Keratinocyte (primary cell): ENCODE measurements at regions not wholly inside any gene's neighbourhood (a gene's known extent, or its start where the extent isn't known, plus 50 kb on each side); places are given as distances from the start of the nearest gene placed in this dataset.

Experiments used
- DNase-seq: peaks from one replicate; pipeline ENCODE4 v3.0.0-alpha.2; 2011; ENCODE audit warnings: low read depth, missing footprints, low spot score
- FAIRE-seq: peaks from 2 replicates; lab custom pipeline; 2011; peaks lifted over from hg19 to GRCh38; lab: Jason Lieb, UNC
- H2AFZ ChIP-seq: 2 replicates; pipeline ENCODE4 v1.6.0; 2012; ENCODE audit warnings: low read length, control low read depth, inconsistent platforms; ENCODE audit not compliant: control insufficient read depth
- H3K27ac ChIP-seq: 2 replicates; pipeline ENCODE4 v1.5.1; 2011; ENCODE audit warnings: low read length; ENCODE audit not compliant: control insufficient read depth, insufficient read depth
- H3K27me3 ChIP-seq: 3 replicates; pipeline ENCODE4 v1.6.0; 2011; ENCODE audit warnings: low read length; ENCODE audit not compliant: control insufficient read depth, insufficient read depth; ENCODE audit errors: extremely low read depth
- H3K36me3 ChIP-seq, 2 experiments: 2 replicates in 1 of 2; 3 replicates in 1 of 2; pipeline ENCODE4 v1.5.1; 2011; ENCODE audit warnings: low read length in 2 of 2, mild to moderate bottlenecking in 1 of 2; ENCODE audit not compliant: control insufficient read depth in 2 of 2, insufficient read depth in 2 of 2; ENCODE audit errors: extremely low read depth in 1 of 2
- H3K4me1 ChIP-seq: 3 replicates; pipeline ENCODE4 v1.5.1; 2011; ENCODE audit warnings: low read length; ENCODE audit not compliant: control insufficient read depth, insufficient read depth; ENCODE audit errors: extremely low read depth
- H3K4me2 ChIP-seq: 3 replicates; pipeline ENCODE4 v1.6.0; 2011; ENCODE audit warnings: low read depth, low read length; ENCODE audit not compliant: control insufficient read depth, insufficient read depth; ENCODE audit errors: extremely low read depth
- H3K4me3 ChIP-seq, 3 experiments: fragments of 200-600 bp in 1 of 3; sonication (generic) in 1 of 3; 2 replicates in 2 of 3; 3 replicates in 1 of 3; pipeline ENCODE4 v1.5.1; 2011 to 2016; ENCODE audit warnings: low read length in 3 of 3, mild to moderate bottlenecking in 3 of 3, control low read depth in 2 of 3, inconsistent platforms in 1 of 3, low read depth in 1 of 3, mixed read lengths in 1 of 3, mixed run types in 1 of 3, moderate library complexity in 1 of 3; ENCODE audit not compliant: control insufficient read depth in 2 of 3, insufficient read depth in 2 of 3; ENCODE audit errors: extremely low read depth in 1 of 3
- H3K79me2 ChIP-seq: 2 replicates; pipeline ENCODE4 v1.6.0; 2012; ENCODE audit warnings: low read length; ENCODE audit not compliant: control insufficient read depth, insufficient read depth
- H3K9ac ChIP-seq: 3 replicates; pipeline ENCODE4 v1.6.0; 2011; ENCODE audit warnings: low read length; ENCODE audit not compliant: control insufficient read depth, insufficient read depth; ENCODE audit errors: extremely low read depth
- H3K9me1 ChIP-seq: 3 replicates; pipeline ENCODE4 v1.6.0; 2011; ENCODE audit warnings: low read length; ENCODE audit not compliant: control insufficient read depth, insufficient read depth; ENCODE audit errors: extremely low read depth
- H3K9me3 ChIP-seq: 2 replicates; pipeline ENCODE4 v1.5.1; 2012; ENCODE audit warnings: low read depth, low read length; ENCODE audit not compliant: control insufficient read depth
- H4K20me1 ChIP-seq: 3 replicates; pipeline ENCODE4 v1.6.0; 2011; ENCODE audit warnings: low read length; ENCODE audit not compliant: control insufficient read depth, insufficient read depth; ENCODE audit errors: extremely low read depth
- CTCF ChIP-seq, 3 experiments: IDR thresholded peaks in 1 of 3; conservative IDR thresholded peaks in 1 of 3; optimal IDR thresholded peaks in 1 of 3; 2 replicates in 2 of 3; 3 replicates in 1 of 3; pipeline versions ENCODE3 to v1.5.1; 2011; ENCODE audit warnings: low read length in 3 of 3, mild to moderate bottlenecking in 3 of 3, moderate library complexity in 2 of 3, control low read depth in 1 of 3, inconsistent platforms in 1 of 3; ENCODE audit not compliant: insufficient read depth in 2 of 3; ENCODE audit errors: extremely low read depth in 1 of 3
- EZH2 ChIP-seq: IDR thresholded peaks from one replicate; pipeline ENCODE4 v1.6.1; 2012; ENCODE audit warnings: inconsistent platforms, mild to moderate bottlenecking, low read length, moderate library complexity
- dilution Hi-C: fragments of 300-500 bp; cut with MboI; formaldehyde crosslinking; loops from one replicate; pipeline ENCODE4 v1.7.0; 2020; ENCODE audit warnings: low sequenced_read_pairs; ENCODE audit not compliant: extremely low pct_ligation_motif_present

- H3K4me3 ChIP-seq: no peak overlapping the region
- TF ChIP-seq CTCF (optimal IDR thresholded peaks at IDR 0.05 in 1 of 3, IDR thresholded peaks at IDR 0.05 in 1 of 3, conservative IDR thresholded peaks at IDR 0.05 in 1 of 3; ENCODE audit: extremely low read depth in 1 of 3, insufficient read depth in 2 of 3, low read length in 3 of 3): no peak
- TF ChIP-seq EZH2: no peak
- no peaks in the 10 kb centered on the region for H3K9me3 ChIP-seq
- no peaks in the 10 kb centered on the region for H3K4me1 ChIP-seq
- H3K4me2 ChIP-seq: no peak overlapping the region
- H3K27ac ChIP-seq: no peak overlapping the region
- dilution Hi-C loops: no loop called here
- no peak overlapping the region for H2AFZ ChIP-seq
- no peaks in the 10 kb centered on the region for H3K9me1 ChIP-seq
- FAIRE-seq (no peak), DNase-seq (no peak)
- H3K79me2 ChIP-seq: no peaks in the 10 kb centered on the region
- no peak overlapping the region for H3K9ac ChIP-seq
- no peaks in the 10 kb centered on the region for H3K27me3 ChIP-seq
- no peaks in the 10 kb centered on the region for H3K36me3 ChIP-seq
- H4K20me1 ChIP-seq: no peaks in the 10 kb centered on the region
Measured at GRCh38 chr3:86594838-86595237, 396.1 kb downstream of the VGLL3 start.

DNA sequence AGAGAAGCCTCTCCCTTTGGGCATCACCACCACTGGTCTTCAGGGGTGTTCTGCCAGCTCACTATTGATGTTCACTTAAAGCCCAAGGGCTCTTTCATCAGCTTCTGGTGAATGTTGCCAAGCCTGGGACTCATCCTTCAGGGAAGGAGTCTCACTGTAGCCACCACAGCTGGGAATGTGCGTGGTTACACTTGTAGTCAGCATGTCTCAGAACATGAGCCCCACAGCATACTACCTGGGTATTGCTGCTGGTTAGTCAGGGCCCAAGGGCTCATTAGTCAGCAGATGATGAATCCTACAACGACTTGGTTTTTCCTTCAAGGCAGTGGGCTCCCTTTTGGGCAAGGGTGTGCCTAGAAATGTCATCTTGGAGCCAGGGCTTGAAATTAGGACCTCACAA is 412.9 kb downstream of the VGLL3 start:
- H3K27ac ChIP-seq: no peak overlapping the region
- H3K79me2 ChIP-seq: no peaks in the 10 kb centered on the region
- no peak overlapping the region for H3K4me3 ChIP-seq
- TF ChIP-seq CTCF (optimal IDR thresholded peaks at IDR 0.05 in 1 of 3, IDR thresholded peaks at IDR 0.05 in 1 of 3, conservative IDR thresholded peaks at IDR 0.05 in 1 of 3; ENCODE audit: extremely low read depth in 1 of 3, insufficient read depth in 2 of 3, low read length in 3 of 3) (no peak), EZH2 (no peak)
- FAIRE-seq: no peak
- no peak overlapping the region for H2AFZ ChIP-seq
- H3K9ac ChIP-seq: no peak overlapping the region
- no peaks in the 10 kb centered on the region for H4K20me1 ChIP-seq
- DNase-seq: no peak
- no peaks in the 10 kb centered on the region for H3K4me1 ChIP-seq
- no peaks in the 10 kb centered on the region for H3K9me1 ChIP-seq
- no peak overlapping the region for H3K4me2 ChIP-seq
- peaks cover 3% of the 10 kb centered on the region for H3K9me3 ChIP-seq
- H3K27me3 ChIP-seq: no peaks in the 10 kb centered on the region
- dilution Hi-C loops: no loop called here
- H3K36me3 ChIP-seq: no peaks in the 10 kb centered on the region
